ENCODE measurements at regions not wholly inside any gene's neighbourhood (a gene's known extent, or its start where the extent isn't known, plus 50 kb on each side); places are given as distances from the start of the nearest gene placed in this dataset.

GRCh38 chr4:111639120-111639690 lies 506.0 kb upstream of the FAM241A start:
- no peak for TF ChIP-seq CTCF (IDR thresholded peaks at IDR 0.05)
- TF ChIP-seq POLR2A (IDR thresholded peaks at IDR 0.05), result no peak
